ENCODE measurements at regions not wholly inside any gene's neighbourhood (a gene's known extent, or its start where the extent isn't known, plus 50 kb on each side); places are given as distances from the start of the nearest gene placed in this dataset.

DNA sequence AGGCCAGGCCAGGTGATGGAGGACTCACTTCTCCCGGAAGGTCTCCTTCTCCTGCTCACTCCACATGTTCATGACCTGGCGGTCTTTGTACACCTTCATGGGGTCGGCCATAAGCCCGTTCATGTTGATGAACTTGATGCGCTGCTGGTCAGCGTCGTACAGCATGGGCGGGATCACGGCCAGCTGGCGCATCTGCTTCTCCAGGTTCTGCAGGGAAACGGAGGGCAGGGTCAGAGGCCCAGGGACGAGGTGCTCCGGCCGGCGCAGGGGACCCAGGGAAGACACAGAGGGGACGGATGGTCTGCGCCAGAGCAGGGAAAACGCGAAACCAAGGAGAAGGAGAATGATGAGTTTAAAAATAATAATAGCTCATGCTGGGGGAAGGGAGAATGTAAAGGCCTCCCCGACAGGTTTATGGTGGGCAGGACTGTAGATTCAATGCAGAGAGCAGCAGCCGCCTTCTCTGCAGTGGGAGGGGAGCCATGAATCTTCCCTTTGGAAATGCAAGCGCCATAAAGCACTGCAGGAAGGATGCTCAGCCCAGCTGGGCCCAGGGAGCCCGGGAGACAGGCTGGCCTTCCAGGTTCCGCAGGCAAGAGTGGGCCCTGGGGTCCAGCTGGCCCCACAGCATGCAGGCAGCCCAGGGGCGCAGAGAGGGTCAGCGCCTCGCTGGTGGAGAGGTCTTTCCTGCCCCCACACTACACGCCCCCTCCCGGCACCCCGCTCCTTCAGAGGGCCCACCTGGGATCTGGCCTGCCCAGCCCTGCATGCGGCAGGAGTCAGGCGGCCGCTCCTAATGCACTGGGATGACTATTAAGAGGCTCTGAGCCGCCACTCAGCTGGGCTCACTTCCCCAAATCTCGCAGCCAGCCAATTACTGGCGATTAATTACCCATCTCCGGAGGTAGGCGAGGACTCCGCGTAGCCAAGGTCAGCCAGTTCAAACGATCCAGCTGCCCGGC, 132.0 kb downstream of the RFLNA start:
- DNase-seq, result no peak

DNA sequence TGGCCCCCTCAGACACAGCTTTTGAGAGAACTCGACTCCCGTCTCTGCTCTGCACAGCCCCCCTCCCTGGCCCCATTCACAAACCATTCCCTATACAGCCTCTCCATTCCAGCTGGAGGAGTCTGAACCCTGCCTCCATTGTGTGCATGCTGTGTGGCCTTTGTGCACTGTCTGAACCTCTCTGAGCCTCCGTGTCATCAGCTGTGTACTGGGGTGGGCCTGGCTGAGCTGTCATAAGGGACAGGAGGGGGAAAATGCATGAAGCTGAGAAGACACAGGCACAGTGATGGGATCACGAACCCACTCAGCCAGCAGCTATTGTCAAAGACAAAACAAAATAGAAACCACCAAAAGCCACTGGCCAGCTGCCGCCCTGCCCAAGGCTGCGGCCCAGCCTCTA, 130.8 kb downstream of the RFLNA start:
- DNase-seq, result no peak

DNA sequence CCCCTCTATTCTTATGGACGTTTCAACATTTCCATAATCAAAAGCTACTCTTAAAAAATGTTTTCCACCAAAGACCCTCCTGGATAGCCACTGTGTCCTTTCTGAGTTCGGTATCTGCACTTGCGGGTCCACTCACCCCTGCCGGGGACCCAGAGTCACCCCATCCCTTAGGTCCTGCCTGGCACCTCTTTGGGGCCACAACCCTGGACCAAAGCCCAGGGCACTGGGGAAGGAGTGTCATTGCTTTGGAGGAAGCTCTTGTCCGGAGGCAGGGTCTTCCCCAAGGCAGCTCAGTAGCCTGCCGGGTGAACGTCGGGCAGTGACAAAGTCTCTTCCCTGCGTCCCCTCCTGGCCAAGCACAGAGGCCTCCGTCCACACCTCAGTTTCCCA, 129.6 kb downstream of the RFLNA start:
- DNase-seq, result no peak

DNA sequence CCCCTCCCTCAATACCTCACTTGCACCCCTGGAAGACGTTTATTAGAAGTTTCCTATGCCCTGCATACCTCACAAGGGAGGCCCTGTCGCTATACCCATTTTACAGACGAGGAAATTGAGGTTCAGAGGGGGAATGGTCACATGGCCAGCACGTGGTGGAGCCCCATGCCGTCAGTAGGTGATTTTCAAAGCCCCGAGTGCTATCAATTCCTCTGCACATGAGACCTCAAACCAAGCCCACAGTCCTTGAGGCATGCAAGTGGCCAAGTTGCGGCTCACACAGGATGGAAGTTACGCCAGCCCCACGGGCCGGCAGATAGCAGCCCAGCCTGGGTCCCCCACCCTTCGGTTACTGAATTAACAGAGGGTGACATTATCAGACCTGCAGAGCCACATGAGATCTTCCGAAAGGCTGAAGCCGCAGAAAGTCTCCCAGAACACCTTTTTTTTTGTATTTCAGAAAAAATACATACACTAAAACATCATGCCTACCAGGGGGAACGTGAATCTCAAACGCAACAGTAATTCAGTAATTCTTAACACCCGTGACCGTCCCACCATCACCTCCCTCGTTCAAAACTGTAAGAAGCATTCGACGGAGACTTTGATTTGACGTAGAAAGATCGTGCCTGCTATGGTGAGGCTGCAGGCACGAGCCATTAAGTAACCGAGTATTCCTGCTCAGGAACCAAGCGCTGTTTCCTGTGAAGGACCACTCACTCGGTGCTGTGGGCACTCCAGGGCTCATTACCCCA, 129.0 kb downstream of the RFLNA start:
- no peak for DNase-seq

DNA sequence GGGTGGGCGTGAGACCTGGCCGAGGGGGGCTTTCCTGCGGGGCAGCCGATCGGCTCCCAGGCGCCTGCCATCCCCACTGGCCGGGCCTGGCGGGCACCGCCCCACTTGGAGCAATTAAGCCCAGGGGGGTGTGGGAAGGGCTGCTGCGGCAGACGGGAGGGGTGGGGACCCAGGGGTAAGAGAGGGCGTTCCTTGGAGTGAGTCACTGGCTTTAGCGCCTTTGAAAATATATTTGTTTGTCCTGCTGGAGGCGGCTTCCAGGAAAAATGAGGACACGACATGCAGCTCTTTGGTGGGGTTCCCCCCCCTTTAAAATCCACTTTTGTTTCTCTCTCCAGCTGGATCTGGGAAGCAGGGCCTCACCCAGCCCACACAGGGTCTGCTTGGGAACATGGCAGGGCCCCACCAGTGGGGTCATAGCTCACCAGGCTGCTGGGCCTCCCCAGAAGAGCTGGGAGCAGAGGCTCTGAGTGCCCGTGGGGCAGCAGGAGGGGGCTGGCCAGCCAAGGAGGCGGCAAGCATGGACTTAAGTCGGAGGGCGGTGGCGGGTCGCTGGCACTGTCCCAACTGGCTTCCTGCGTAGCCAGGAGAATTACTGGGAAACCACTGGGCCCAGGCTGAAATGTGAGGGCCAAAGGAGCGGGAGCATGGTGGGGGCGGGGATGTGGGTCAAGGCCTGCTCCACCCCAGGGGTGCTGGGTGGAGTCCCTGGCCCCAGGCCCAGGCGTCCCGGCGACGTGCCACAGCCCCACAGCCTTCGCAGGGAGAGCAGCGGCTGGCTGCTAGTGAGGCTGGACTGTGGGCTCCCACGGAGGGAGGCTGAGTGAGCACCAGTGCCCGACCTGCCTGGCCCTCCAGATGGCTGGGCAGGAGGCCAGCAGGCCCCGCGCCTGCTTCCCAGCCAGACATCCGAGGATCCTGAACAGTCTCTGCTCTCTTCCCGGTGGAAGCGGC, 128.0 kb downstream of the RFLNA start:
- no peak for DNase-seq

DNA sequence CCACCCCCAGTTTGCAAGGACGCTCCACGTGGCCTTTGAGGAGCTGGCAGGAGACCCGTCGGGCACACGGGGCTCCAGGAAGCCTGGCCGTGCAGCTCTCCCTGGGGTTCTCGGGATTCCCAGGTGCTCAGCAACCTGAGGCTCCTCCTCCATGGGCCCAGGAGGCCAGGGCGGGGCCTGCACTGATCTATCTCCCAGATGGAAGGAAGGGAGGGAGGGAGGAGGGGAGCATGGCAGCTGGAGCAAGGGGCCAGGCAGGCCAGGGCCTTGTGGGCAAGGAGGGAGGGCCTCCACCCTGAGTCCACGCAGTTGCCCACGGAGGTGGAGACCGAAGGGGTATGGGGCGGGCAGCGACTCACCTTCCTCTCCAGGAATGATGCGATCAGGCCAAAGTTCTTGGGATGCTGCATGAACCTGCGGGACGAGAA, 127.3 kb downstream of the RFLNA start:
- no peak for DNase-seq

DNA sequence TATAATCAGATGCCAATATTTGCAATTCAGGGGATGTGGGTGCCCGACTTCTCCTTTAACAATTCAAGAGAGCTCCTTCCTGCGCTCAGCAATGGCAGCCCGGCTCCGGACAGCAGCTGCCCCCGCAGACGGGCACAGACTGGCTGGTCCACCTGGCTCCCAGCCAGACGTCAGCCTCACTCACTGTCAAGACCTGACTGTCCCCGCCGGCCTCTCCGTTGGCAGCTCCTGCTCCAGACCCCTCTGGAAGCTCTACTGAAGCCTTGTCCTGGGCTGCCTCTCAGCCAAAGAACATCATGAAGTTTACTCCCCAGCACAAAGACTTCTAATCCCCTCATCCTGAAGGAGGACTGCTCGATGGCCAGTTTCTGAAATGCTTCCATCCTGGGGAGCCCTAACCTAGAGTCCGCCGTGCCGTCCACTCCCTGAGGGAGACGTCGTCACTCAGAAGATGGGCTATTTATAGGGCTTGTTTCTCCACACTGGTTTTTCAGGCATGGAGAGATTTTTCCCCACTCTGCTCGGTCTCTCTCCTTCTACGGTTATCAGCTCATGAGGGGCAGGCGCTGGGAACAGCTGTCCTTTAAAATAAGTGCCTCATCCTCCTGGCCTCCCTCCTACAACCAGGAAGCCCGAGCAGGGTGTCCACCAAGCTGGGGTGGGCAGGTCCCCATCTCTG, 126.2 kb downstream of the RFLNA start:
- DNase-seq, result no peak

DNA sequence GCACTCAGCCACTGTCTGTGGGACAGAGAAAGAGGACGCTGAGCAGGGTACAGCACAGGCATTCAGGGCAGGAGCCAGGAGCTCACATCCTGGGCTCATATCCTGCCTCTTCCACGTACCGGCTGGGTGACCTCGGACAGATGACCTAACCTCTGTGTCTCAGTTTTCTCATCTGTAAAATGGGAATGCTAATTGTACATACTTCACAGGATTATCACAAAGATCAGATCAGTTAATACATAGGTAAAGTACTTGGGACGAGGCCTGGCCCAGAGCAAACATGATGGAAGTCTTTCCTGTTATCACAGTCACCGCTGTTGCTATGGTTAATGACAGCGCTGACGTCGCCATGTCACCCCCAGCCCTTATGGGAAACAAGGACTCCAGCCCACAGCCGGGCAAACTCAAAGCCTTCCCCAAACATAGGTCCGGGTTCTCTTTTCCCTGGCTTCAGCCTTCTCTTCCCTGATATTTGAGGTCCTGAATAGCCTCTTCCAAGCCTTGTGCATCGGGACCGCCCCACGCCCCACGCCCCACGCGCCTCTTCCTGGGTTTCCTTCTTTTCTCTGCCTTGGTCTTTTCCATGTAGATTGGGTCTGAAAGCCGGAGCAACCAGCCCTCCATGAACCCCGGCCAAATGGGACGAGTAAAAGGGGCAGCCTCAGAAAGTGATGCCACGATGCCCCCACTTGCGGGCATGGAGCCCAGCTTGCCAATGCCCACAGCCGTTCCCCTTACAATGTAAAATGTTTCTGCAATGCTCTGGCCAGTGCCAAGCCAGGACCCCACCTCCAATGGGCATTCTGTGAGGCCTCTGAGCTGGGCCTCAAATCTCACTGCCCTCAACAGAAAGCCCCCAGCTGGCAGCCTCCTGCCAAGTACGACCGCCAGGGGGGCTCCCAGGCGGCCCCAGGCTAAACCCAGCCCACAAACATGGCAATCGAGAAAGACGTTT, 125.4 kb downstream of the RFLNA start:
- no peak for DNase-seq

DNA sequence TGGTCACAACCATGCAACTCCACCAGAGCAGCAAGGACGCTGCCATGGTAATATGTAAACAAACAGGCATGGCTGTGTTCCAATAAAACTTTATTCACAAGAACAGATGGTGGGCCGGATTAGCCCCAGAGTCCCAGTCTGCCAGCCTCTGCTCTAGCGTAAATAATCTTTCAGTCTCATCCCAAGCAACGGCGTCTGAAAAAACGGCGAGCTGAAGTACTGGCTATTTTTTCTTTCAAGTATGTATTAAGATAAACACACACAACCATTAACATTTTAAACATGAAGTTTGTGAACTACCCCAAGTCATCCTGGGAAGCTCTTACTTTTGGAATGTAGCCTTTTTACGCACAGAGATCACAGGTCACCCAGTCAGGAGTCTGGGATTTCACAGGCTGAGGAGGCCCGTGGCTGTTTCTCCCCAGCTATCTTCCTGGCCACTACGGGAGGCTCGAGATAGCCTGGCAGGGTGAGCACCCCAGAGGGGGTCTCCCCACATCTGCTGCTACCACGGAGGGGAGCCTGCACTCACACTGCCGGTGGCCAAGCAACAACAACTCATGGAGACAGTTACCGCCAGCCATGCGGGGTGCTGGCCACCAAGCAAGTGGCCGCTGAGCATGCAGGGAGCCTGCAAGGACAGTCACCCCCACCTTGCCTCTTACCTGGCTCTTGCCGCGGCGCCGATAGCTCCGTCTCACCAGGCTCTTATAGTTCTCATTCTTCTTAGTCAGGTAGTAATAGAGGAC, 124.6 kb downstream of the RFLNA start:
- no peak for DNase-seq

DNA sequence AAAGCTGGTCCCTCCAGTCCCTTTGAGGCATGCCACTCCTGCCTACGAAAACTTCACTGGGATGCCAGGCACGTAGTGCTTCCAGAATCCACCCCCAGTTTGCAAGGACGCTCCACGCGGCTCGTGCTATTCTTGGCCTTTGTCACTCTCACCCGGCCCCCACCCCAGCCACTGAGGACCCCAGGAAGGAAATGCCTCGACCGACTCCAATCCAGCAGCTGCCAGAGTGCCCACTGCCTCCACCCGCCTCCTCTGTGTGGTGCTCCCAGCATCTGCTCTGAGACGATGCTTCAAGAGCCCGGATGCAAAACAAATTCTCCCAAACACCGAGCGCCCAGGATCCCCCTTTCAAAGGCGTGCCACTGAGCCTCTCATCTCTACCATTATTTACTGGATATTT, 123.9 kb downstream of the RFLNA start:
- no peak for DNase-seq

DNA sequence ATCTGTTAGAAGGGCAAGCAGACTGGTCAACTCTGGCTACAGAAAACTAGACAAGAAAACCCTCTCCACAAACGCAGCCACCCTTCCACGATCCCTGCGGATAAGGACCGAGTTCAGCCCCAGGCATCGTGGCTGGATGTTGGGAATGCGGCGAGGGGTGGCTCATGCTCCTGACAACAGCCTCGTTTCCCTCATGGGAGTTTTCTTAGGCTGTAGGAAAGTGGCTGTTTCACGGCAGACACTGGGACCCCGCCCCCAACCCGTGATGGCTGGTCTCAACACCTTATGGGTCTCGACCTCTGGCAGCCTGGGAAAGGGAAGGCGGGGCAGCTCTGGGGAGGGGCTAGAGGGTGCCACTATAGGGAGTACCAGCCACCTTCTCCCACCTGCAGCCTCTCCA, 123.3 kb downstream of the RFLNA start:
- DNase-seq, result no peak

DNA sequence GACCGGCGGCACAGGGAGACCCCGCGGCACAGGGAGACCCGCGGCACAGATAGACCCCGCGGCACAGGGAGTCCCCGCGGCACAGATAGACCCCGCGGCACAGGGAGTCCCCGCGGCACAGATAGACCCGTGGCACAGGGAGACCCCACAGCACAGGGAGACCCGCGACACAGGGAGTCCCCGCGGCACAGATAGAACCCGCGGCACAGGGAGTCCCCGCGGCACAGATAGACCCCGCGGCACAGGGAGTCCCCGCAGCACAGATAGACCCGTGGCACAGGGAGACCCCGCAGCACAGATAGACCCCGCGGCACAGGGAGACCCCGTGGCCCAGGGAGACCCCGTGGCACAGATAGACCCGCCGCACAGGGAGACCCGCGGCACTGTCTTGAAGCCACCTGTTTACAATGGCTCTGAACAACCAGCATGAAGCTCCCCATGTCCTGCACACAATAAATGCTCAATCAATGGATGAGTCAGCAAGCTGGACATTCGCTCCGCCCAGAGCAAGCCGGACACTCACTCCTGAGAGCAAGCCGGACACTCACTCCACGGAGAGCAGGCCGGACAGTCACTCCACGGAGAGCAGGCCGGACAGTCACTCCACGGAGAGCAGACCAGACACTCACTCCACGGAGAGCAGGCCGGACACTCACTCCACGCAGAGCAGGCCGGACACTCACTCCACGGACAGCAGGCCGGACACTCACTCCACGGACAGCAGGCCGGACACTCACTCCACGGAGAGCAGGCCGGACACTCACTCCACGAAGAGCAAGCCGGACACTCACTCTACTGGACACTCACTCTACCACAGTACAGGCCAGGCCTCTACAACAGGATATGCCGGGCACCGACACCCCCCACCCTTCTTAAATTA, 121.9 kb downstream of the RFLNA start:
- DNase-seq, result no peak

DNA sequence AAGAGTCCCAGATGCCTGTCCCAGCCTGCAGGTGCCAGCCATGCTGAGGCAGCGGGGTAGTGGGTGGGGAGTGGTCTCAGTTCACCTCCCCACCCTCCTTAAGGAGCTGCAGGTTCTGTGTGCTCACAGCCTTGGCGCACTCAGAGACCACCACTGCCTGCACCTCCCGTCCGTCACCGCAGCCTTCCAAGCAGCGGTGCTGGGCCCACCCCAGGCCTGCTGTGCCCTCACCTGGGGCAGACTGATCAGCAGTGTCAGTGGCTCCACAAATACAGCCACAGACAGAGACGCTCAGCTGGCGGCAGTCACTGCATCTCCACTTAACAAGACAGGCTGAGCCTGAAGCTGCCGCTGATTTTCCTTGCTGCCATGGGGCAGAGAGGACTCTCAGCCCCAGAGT, 120.2 kb downstream of the RFLNA start:
- DNase-seq, result no peak

DNA sequence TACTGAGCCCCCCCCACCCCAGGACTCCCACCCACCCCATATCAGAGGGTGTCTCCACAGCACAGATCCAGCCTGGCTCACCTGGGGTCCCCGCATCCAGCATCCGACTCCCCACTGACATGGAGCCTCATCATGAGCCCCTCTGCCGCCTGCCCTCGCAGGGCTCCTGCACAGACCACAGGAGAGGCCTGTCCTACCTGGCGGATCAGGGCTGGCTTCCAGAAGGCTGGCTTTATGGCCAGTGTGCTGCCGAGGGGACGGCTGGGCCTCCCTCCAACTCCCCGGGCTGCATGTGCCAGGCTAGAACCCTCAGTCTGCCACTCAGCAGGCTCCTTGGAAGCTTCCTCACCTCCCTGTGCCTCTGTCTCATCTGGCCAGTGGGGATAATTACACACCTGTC, 119.0 kb downstream of the RFLNA start:
- DNase-seq, result no peak

DNA sequence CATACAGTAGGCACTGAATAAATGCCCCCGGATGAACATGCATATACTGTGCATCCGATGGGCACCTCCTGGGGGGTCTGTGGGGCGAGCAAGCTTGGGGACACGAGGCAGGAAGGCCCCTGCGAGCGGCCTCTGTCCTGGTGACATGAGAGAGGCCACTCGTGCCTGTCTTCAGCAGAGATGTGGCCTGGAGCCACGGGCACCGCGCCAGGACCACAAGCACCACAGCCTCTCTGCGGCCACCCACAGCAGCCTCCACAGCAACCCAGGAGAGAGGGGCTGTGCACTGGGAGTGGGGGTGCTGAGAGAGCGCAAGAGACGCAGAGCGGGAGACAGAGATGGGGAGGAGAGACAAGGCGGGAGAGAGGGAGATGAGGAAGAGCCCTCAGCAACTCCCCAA, 118.5 kb downstream of the RFLNA start:
- DNase-seq, result no peak

DNA sequence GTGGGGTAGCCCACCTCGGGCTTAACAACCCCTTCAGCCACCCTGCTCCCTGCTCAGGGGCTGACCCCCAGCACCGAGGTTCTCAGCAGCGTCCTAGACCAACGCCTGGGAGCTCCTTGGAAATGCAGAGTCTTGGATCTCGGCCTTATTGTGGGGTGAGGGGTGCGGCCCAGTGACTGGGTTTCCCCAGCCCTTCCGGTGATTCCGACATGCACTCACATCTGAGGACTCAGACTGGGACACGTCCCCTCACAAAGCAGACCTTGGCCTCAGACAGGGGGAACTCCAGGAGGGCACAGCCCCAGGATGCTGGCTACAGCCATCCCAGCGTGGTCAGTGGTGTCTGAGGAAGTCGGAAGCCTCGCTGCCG, 117.7 kb downstream of the RFLNA start:
- DNase-seq, result no peak

DNA sequence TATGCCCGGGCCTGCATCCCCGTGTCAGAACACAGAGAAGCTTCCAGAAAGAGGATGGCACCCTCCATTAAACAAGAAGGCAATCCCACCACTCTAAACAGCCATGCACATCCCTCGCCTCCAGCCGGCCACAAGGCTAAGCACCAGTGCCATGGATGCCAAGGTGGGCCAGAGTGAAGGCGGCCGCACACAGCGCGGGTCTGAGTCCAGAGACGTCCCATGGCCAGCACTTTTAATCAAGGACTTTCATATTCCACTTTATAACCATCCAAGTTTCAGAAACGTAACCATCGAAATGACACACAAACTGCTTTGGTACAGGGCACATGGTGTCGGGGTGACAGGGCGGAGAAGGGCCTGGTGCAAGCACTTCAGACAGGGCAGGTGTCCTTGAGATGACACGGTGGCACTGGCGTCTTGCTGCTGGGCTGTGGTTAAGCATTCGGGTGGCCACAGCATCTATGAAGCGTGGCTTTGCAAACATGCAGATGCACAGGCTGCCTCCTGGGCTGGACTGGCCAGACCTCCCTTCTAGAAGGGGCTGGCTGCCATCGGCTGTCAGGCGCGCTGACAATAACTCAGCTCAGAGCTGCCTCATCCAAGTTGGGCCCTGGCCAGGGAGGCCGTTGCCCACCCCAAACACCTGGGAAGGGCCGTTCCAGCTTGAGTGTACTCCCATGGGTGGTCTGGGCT, 117.2 kb downstream of the RFLNA start:
- no peak for DNase-seq

DNA sequence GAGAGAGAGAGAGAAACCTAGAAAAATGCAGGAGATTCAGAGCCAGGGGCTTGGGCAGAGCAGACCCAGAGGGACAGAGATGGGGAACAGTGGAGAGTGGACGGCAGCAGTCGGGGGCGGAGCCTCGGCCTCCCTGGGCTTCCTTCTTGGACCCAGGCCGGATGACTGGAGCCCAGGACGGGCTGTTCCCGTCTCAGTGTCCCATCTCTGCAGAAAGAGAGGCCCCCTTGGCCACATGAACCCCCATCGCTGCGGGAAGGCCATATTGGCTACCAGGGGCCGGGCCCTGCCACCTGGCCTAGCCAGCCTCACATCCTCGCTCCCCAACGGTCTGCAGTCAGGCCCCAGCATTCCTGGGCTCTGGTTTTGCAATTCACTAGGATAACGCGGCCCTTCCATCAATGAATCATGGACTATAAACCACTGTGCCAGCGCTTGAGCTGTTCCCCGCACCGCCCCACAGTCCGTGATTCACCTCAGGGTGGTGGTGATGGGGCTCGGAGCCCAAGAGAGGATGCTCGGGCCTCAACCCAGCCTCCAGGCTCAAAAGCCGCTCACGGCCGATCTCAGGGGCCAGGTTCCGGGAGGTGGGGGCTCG, 116.5 kb downstream of the RFLNA start:
- no peak for DNase-seq

Measured in activated CD4-positive, alpha-beta T cell treated with anti-CD3 and anti-CD28 coated beads for 4 hours (primary cell).